ENCODE measurements at regions not wholly inside any gene's neighbourhood (a gene's known extent, or its start where the extent isn't known, plus 50 kb on each side); places are given as distances from the start of the nearest gene placed in this dataset.

- TF ChIP-seq ELF4 (IDR thresholded peaks at IDR 0.05) (no peak), LEF1 (IDR thresholded peaks at IDR 0.05; ENCODE audit: borderline replicate concordance) (no peak), TARDBP (IDR thresholded peaks at IDR 0.05) (no peak), BHLHE40 (IDR thresholded peaks at IDR 0.05; ENCODE audit: borderline replicate concordance) (no peak), SP1 (IDR thresholded peaks at IDR 0.05) (no peak), FOXM1 (IDR thresholded peaks at IDR 0.05; ENCODE audit: borderline replicate concordance) (no peak), CTBP1 (IDR thresholded peaks at IDR 0.05; ENCODE audit: borderline replicate concordance) (no peak), NFRKB (IDR thresholded peaks at IDR 0.05) (no peak)
These were observed 250.0 kb downstream of the HIVEP2 start for GRCh38 chr6:142695016-142695415.

All from HEK293T (cell line).